Aorta (tissue), 5 donors: ENCODE measurements at regions not wholly inside any gene's neighbourhood (a gene's known extent, or its start where the extent isn't known, plus 50 kb on each side); places are given as distances from the start of the nearest gene placed in this dataset.

Experiments
- ATAC-seq: fragments of 200-7000 bp; cut with Tn5 transposase; one replicate; pipeline ENCODE4 v1.9.1; 2022; ENCODE audit warnings: moderate library complexity; ENCODE audit not compliant: low FRiP score
- DNase-seq, 2 donors: peaks; one replicate each; pipeline ENCODE4 v3.0.0-alpha.2; 2020
- H3K27ac ChIP-seq, 2 donors: one replicate each; pipeline ENCODE4 v1.5.1; 2013; ENCODE audit warnings: low read length in 2 of 2, mild to moderate bottlenecking in 2 of 2, moderate library complexity in 2 of 2, control low read depth in 1 of 2, inconsistent platforms in 1 of 2, low read depth in 1 of 2
- H3K27me3 ChIP-seq, 2 donors: one replicate each; pipeline ENCODE4 v1.6.1; 2013; ENCODE audit warnings: control low read depth in 1 of 2, low read length in 1 of 2, mild to moderate bottlenecking in 1 of 2, moderate library complexity in 1 of 2; ENCODE audit not compliant: insufficient read depth in 2 of 2, control insufficient read depth in 1 of 2
- H3K36me3 ChIP-seq, 2 donors: one replicate each; pipeline ENCODE4 v1.6.1; 2013; ENCODE audit warnings: control low read depth in 1 of 2, low read length in 1 of 2, mild to moderate bottlenecking in 1 of 2; ENCODE audit not compliant: insufficient read depth in 2 of 2, control insufficient read depth in 1 of 2
- H3K4me1 ChIP-seq, 2 donors: one replicate each; pipeline ENCODE4 v1.6.1; 2013; ENCODE audit warnings: low read length in 2 of 2, control low read depth in 1 of 2, mild to moderate bottlenecking in 1 of 2, moderate library complexity in 1 of 2; ENCODE audit not compliant: insufficient read depth in 2 of 2, control insufficient read depth in 1 of 2
- H3K4me3 ChIP-seq, 2 donors: one replicate each; pipeline ENCODE4 v1.5.1; 2013; ENCODE audit warnings: low read length in 2 of 2, control low read depth in 1 of 2, mild to moderate bottlenecking in 1 of 2
- H3K9me3 ChIP-seq: one replicate; pipeline ENCODE4 v1.6.1; 2013; ENCODE audit warnings: mild to moderate bottlenecking, low read length; ENCODE audit not compliant: control insufficient read depth
- WGBS, 2 donors: extraction: QIAGEN DNeasy Blood & Tissue Kit; methylation state at CpG; one replicate each; pipeline ENCODE4 v1.1.7; 2013; 5-methylcytosine and 5-hydroxymethylcytosine counted together
- intact Hi-C, 2 donors: fragments of 100-400 bp; cut with DNase I; formaldehyde crosslinking; loops; one replicate each; pipeline versions ENCODE4 v1.14.2 to v1.15.0; 2022
- donor health status: healthy with polysubstance abuse.
- donor health status: Bipolar disorder and iron deficiency.
- donor health status: DM: no; HTN: no; CAD: no.
- donor health status: DM: no; HTN: no; CAD: no.
- donor health status: DM: yes; HTN: yes; CAD: no.

GRCh38 chr14:86627080-86627479 lies 1097.1 kb downstream of the FLRT2 start:
- intact Hi-C loops = no loop called here

GRCh38 chr14:86626530-86626929 lies 1096.6 kb downstream of the FLRT2 start:
- Histone ChIP-seq H3K27me3 (no peaks in the 10 kb centered on the region), H3K4me3 (no peak overlapping the region), H3K36me3 (no peaks in the 10 kb centered on the region), H3K9me3 (no peaks in the 10 kb centered on the region), H3K4me1 (no peaks in the 10 kb centered on the region), H3K27ac (no peak overlapping the region)
- intact Hi-C loops = no loop called here
- DNase-seq (no peak), ATAC-seq (no peak)
- WGBS, 2 donors = 73 to 74% methylated on average over 3 of the region's 3 CpGs

More at GRCh38 chr14:86627080-86627479, 1097.1 kb downstream of the FLRT2 start:
- ATAC-seq = no peak
- H3K9me3 ChIP-seq = no peaks in the 10 kb centered on the region
- no peak overlapping the region for H3K27ac ChIP-seq
- H3K4me3 ChIP-seq = no peak overlapping the region
- H3K27me3 ChIP-seq = no peaks in the 10 kb centered on the region
- H3K4me1 ChIP-seq = no peaks in the 10 kb centered on the region
- DNase-seq = no peak
- no peaks in the 10 kb centered on the region for H3K36me3 ChIP-seq

GRCh38 chr14:86625637-86626036 lies 1095.7 kb downstream of the FLRT2 start:
- H3K27me3 ChIP-seq = no peaks in the 10 kb centered on the region
- DNase-seq = no peak
- intact Hi-C loops = no loop called here

GRCh38 chr14:86619726-86620125 lies 1089.8 kb downstream of the FLRT2 start:
- intact Hi-C loops = no loop called here
- H3K9me3 ChIP-seq = no peaks in the 10 kb centered on the region
- 80 to 87% methylated on average over 2 of the region's 2 CpGs for WGBS, 2 donors
- H3K27me3 ChIP-seq = no peaks in the 10 kb centered on the region
- H3K4me3 ChIP-seq = no peak overlapping the region
- ATAC-seq (no peak), DNase-seq (no peak)
- H3K27ac ChIP-seq = no peak overlapping the region
- H3K36me3 ChIP-seq = no peaks in the 10 kb centered on the region
- H3K4me1 ChIP-seq = no peaks in the 10 kb centered on the region

More at GRCh38 chr14:86625637-86626036, 1095.7 kb downstream of the FLRT2 start:
- no peak for ATAC-seq
- no peaks in the 10 kb centered on the region for H3K9me3 ChIP-seq
- no peaks in the 10 kb centered on the region for H3K36me3 ChIP-seq
- no peaks in the 10 kb centered on the region for H3K4me1 ChIP-seq
- H3K27ac ChIP-seq = no peak overlapping the region
- H3K4me3 ChIP-seq = no peak overlapping the region

GRCh38 chr14:86613786-86614185 lies 1083.8 kb downstream of the FLRT2 start:
- Histone ChIP-seq H3K4me1 (no peaks in the 10 kb centered on the region), H3K27me3 (no peaks in the 10 kb centered on the region), H3K9me3 (no peaks in the 10 kb centered on the region), H3K4me3 (no peak overlapping the region), H3K36me3 (no peaks in the 10 kb centered on the region), H3K27ac (no peak overlapping the region)
- no peak for DNase-seq
- no peak for ATAC-seq
- intact Hi-C loops = no loop called here
- WGBS, 2 donors = 47 to 65% methylated on average over 1 of the region's 1 CpG

- ATAC-seq (no peak), DNase-seq (no peak)
- no peaks in the 10 kb centered on the region for H3K9me3 ChIP-seq
- no peak overlapping the region for H3K27ac ChIP-seq
- no peak overlapping the region for H3K4me3 ChIP-seq
- 67 to 90% methylated on average over 3 of the region's 3 CpGs for WGBS, 2 donors
- no peaks in the 10 kb centered on the region for H3K27me3 ChIP-seq
- no peaks in the 10 kb centered on the region for H3K4me1 ChIP-seq
- no peaks in the 10 kb centered on the region for H3K36me3 ChIP-seq
- intact Hi-C loops = no loop called here
These were observed 1083.2 kb downstream of the FLRT2 start for GRCh38 chr14:86613126-86613525.

GRCh38 chr14:86604561-86604960 lies 1074.6 kb downstream of the FLRT2 start:
- no peak for ATAC-seq
- intact Hi-C loops = no loop called here
- no peaks in the 10 kb centered on the region for H3K4me1 ChIP-seq
- H3K4me3 ChIP-seq = no peak overlapping the region
- H3K36me3 ChIP-seq = no peaks in the 10 kb centered on the region
- DNase-seq = no peak
- WGBS, 2 donors = 92 to 93% methylated on average over 2 of the region's 2 CpGs
- no peaks in the 10 kb centered on the region for H3K9me3 ChIP-seq
- H3K27ac ChIP-seq = no peak overlapping the region
- no peaks in the 10 kb centered on the region for H3K27me3 ChIP-seq

GRCh38 chr14:86602263-86602662 lies 1072.3 kb downstream of the FLRT2 start:
- Histone ChIP-seq H3K36me3 (no peaks in the 10 kb centered on the region), H3K27me3 (no peaks in the 10 kb centered on the region), H3K4me1 (no peaks in the 10 kb centered on the region), H3K27ac (no peak overlapping the region), H3K9me3 (no peaks in the 10 kb centered on the region), H3K4me3 (no peak overlapping the region)
- intact Hi-C loops = no loop called here
- no peak for ATAC-seq
- 48 to 53% methylated on average over 3 of the region's 3 CpGs for WGBS, 2 donors
- no peak for DNase-seq

GRCh38 chr14:86601813-86602212 lies 1071.9 kb downstream of the FLRT2 start:
- no peaks in the 10 kb centered on the region for H3K36me3 ChIP-seq
- H3K27me3 ChIP-seq = no peaks in the 10 kb centered on the region
- ATAC-seq (no peak), DNase-seq (no peak)
- H3K27ac ChIP-seq = no peak overlapping the region
- H3K9me3 ChIP-seq = no peaks in the 10 kb centered on the region
- intact Hi-C loops = no loop called here
- H3K4me3 ChIP-seq = no peak overlapping the region
- WGBS, 2 donors = 90 to 92% methylated on average over 2 of the region's 2 CpGs
- H3K4me1 ChIP-seq = no peaks in the 10 kb centered on the region
